Occipital lobe (tissue), 1 donor: ENCODE measurements at regions not wholly inside any gene's neighbourhood (a gene's known extent, or its start where the extent isn't known, plus 50 kb on each side); places are given as distances from the start of the nearest gene placed in this dataset.
A peak's percentile ranks its signal among the peaks of the same experiment; 100 is the strongest.

Source experiments
- DNase-seq: peaks from one replicate; lab custom pipeline; 2025; lab: John Stamatoyannopoulos, UW

GRCh38 chr10:58996866-58997265, 179.6 kb upstream of the PHYHIPL start:
- no peak for DNase-seq

DNA sequence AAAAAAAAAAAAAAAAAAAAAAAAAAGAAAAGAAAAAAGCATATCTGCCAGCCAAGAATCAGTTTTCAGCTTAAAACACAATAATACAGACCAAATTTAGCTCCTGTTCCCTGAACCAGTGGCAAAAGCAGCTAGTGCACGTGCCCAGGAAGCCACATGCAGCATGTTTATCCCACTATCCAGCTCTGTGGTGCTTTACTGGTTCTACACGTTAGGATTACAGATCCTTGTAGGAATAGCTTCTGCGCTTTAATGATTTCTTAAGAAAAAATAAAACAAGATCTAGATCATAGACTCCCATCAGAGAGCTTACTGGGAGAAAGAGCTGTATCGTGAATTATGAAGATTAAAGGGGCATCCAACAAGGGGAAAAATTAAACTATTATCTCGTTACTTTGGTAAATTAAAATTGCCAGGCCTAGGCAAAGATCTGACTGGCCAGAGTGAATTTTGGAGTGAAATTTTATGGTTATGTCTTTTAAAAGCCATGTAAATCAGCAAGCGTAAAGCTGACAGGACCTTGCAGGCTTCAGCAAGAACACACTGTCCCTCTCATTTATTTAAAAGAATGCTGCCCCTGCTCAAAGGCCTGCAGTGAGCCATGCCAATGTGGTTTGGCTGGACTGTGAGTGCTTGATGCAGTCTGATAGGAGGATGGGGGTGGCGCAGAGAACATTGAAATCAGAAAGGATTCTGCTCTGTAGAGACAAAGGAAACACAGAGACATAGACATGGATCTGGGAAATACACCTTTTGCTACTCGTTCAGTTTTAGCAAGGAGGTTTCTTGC, 177.3 kb upstream of the PHYHIPL start:
- peak; percentile 71 for DNase-seq

DNA sequence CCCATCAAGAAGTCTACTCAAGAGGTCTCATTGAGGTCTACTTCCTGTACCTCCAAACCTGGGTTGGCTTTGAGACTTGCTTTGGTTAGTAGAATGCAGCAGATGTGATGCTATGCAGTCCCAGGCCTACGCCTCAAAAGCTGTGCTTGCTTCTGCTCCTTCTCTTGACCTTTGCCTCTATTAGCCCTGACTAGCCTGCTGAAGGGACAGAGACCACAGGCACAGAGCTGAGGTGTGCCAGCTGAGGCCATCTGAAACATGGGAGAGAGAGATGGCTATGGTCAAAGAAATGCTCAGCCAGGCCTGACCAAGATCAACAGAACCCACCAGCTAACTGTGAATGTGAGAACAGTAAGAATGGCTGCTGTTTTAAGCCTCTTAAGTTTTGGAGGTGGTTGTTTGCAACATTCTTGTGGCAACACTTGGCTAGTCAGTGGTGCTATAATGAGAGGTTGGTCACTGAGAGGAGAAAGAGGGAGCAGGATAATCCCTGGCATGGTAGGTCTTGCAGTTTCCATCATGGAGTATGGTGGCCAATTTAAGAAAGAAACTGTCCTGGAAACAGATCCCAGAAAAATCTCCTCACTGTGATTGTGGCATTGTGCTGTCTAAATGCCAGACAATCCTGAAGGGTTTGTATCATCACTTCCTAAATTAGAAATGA, 176.1 kb upstream of the PHYHIPL start:
- DNase-seq, result no peak

DNA sequence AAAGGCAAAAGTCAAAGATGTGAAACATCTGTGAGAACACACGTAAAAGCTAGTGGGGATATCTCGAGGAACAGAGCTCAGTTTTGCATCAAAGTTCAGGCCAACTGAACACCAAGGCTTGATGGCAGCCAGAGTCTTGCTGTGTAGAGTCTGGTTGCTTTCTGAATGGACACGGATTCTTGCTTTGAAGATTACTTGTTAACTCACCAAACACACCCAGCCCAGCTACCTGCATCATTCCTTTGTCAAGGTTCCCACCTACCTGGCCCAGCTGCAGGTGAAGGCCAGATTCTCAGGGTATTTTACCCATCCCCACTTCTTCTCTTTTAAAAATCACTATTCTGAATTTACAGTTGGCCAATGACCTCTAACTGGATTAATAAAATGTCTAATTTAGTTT, 174.4 kb upstream of the PHYHIPL start:
- no peak for DNase-seq

GRCh38 chr10:59003203-59003602, 173.2 kb upstream of the PHYHIPL start:
- DNase-seq, result no peak

DNA sequence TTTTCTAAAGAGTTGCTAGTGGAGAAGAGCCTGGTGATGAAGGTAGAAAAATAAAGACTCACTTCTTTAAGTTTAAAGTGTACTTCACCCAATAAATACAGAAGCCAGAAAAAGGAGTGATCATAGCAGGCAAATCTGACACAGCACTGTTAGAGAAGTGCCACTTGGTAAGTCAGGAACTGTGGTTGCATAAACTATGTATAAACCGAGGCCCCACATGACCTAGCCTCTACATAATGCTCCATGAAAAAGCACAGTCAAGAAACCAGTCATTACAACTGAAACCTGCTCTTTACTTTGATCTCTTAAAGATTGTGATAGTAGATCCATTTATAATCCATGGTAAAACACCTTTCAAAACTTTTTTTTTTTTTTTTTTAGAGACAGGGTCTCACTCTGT, 172.1 kb upstream of the PHYHIPL start:
- DNase-seq, result no peak

DNA sequence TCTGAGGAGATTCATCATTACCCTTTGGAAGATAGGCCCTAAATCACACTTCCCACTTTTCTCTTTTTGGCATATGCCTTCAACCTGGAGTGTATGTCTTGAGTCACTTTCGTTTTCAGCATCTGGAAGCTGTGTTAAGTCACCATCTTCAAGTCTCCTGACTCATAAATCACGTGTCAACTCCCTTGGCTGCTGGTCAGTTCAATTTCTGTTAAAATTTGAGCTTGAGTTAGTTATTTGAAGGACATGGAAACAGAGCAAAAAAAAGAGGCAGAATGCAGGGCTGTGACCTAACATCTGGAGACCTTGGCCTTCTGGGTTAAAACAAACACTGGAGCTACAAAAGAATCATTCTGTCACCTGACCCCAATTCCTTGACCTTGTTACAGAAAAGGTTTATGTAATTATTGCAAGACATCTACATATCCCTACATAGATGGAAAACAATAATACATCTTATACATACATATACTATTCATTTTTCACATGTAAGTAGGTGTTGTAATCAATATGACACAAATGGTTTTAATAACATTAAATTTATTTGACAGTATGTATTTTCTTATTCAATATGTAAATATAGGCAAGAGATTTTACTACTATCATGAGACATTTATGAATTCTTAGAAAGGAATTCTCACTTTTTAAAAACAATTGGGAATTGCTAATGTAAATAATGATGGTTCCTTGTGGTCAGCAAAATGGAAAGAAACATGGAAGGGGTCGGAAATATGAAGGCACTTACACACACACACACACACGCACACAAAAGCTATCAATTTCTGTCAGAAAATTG, 169.7 kb upstream of the PHYHIPL start:
- no peak for DNase-seq

DNA sequence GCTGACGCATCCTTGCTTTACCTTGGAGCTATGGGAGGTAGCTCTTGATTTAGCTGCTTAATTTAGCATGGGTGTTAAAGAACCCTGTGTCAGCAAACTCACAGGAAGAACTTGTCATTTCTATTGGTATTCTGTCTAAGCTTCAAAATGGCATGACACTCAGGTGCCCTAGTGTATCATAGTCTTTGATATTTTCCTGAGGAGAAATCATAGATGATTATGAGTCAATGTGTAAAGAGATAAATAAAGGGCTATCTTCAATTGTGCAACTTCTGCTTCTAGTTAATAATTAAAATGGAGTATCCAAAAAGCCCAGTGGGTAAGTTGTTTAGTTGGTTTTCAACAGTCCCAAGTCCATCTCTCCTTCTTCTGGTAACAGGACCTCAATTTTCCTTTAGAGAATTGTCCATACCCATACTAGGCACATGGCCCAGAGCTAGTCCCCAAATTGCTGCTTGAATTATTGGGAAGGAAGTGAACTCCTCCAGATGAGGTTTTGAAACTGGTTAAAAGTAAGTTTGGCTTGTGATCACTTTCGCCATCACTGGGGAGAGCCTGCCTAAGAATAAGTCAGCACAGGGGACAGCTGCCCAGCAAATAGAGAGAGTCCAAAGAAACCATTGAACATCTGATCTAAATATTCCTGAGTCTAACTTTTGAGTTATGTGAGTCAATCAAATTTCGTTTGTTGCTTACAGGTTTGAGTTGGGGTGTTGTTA, 169.0 kb upstream of the PHYHIPL start:
- DNase-seq, result no peak

DNA sequence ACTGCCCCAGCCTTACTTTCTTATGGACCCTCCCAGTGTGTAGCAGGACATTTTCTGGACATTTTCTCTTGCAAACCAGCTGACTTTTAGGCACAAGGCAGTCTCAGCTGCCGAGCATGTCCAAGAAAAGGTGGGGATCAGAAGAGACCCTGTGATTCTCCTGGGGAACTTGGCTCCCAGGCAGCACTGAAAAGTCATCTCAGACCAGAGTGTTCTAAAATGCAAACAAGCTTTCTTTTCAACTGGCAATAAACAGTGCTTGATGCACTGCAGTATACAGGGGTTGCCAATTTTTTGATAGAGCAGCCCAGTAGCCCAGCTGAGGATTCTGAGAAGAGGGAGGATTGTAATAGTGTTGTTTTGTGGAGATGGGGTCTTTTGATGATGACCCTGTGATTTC, 168.0 kb upstream of the PHYHIPL start:
- no peak for DNase-seq

GRCh38 chr10:59011972-59012632, 164.3 kb upstream of the PHYHIPL start:
- no peak for DNase-seq

DNA sequence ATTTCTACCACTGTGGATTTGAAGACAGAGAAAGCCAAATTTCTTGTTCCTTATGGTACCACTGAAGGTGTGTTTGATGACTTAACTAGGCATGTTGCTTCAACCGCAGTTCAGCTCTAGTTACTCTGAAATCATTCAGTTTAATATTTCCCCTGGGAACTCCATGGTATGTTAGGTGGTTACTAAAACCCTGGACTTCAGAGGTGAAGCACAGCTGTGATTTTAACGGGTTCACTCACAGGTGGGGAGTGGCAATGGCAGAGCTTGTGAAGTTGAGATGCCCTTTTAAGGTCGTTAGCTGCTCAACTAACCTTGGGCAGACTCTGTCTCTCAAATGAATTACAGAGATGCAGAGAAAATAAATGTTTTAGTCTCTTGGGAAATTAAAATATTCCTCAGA, 163.6 kb upstream of the PHYHIPL start:
- no peak for DNase-seq

DNA sequence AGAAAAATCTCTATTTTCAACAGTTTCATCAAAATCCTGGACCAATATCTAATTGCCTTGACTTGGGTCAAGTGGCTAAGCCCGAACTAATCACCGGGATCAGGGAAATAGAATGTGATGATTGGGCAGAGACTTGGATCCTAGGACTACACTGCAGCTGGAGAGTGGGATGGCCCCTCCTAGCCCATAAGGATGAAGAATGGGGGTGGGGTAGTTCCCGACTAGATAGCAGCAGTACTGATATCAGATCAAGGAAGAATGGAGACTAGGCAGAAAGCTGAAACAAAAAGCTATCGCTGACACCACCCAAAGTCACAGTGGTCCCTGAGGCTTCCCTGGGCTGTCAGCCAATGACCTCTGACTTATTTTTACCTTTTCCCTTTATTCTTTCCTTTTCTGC, 160.4 kb upstream of the PHYHIPL start:
- no peak for DNase-seq

DNA sequence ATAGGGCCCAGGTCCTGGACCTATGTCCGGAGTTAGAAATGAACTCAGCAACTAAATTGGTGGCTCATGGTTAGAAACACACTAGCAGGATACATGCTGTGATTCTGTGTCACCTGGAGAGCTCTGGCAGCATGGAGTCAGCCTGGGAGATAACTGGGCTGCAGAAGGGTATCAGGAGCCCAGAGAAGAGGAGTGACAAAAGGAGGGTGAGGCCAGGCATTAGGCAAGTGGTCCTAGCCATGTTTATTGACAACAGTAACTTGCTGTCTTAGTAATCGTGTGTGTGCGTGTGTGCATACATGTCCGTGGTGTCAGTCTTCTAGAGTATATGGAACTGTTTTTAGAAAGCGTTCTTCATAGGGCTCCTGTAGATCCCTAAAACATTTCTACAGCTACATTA, 157.5 kb upstream of the PHYHIPL start:
- DNase-seq, result no peak

- no peak for DNase-seq
These were observed 156.8 kb upstream of the PHYHIPL start for GRCh38 chr10:59019603-59020002.

DNA sequence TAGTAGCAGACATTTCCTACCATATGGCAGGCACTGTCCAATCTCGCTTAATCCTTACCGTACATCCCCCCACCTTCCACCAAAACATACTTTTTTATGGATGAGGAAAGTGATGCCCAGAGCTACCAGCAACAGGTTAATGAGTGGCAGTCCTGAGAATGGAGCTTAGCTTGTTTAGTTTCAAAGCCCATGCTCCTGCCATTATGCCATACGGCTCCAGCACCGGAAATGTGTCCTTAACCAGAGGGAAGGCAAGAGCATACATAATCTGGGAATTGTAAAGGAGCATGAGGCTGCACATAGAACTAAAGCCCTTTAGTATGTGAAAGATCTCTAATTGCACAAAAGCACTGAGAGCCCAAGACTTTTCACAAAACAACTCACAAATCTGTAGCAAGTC, 155.9 kb upstream of the PHYHIPL start:
- no peak for DNase-seq

GRCh38 chr10:59025981-59026765, 150.3 kb upstream of the PHYHIPL start:
- DNase-seq, result no peak

GRCh38 chr10:59027975-59028655, 148.3 kb upstream of the PHYHIPL start:
- DNase-seq, result no peak

- DNase-seq, result no peak
These were observed 142.8 kb upstream of the PHYHIPL start for GRCh38 chr10:59033622-59034021.

DNA sequence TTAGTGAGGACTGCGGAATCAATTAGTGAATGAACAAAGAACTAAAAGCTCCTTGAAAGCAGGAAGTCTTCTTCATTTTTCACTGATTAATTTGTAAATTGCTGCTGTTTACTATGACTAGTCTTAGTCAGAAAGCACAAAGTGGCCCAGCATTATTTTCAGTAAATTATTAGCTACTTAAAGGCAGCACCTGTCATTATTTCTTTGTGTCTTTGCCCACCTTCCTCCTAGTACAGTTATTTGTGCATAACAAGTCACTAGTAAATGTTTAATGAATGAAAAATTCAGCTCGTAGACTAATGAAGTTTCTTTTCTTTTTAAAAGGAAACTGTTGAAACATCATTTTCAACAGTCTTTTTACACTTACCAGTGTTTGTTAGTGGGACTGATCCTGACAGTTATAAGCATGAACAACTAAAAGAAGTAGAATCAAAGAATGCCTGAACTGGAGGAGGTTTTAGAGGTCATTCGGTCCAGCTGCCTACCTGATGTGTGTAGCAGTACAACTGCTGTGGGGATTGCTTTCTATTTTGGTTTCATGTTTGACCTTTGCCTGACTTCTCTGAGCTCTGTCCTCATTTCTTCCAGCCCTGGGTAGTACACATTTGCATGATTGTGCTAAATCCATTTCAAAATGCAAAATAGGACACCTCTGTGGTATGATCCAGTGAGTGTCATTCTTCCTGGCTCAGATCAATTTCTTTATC, 140.0 kb upstream of the PHYHIPL start:
- DNase-seq, result no peak
